ENCODE measurements at regions not wholly inside any gene's neighbourhood (a gene's known extent, or its start where the extent isn't known, plus 50 kb on each side); places are given as distances from the start of the nearest gene placed in this dataset.

DNA sequence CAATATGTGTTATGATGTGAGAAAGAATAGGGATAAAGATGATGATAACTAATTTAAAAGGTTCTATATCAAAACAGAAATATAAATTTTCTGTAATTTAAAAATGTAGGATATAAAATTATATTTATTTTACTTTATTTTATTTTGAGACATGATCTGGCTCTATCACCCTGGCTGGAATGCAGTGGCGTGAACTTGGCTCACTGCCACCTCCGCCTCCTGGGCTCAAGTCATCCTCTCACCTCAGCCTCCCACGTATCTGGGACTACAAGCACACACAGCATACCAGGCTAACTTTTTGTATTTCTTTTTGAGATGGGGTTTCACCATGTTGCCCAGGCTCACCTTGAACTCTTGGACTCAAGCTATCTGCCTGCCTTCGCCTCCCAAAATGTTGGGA is 214.9 kb upstream of the SLITRK1 start:
- no peak for TF ChIP-seq GATA2 (IDR thresholded peaks at IDR 0.05; ENCODE audit: low read depth, low read length)
- TF ChIP-seq GATA3 (IDR thresholded peaks at IDR 0.05; ENCODE audit: low read depth, low read length), result no peak
